Right cardiac atrium (tissue), 5 donors: ENCODE measurements at regions not wholly inside any gene's neighbourhood (a gene's known extent, or its start where the extent isn't known, plus 50 kb on each side); places are given as distances from the start of the nearest gene placed in this dataset.

Experiments
- ATAC-seq, 2 donors: fragments of 200-7000 bp; cut with Tn5 transposase; one replicate each; pipeline versions ENCODE4 v1.8.0 to v1.9.1; 2020; ENCODE audit warnings: moderate library complexity in 2 of 2, mild to moderate bottlenecking in 1 of 2
- DNase-seq, 3 donors: peaks; one replicate each; pipeline ENCODE4 v3.0.0-alpha.2; 2020
- H3K27ac ChIP-seq: one replicate; pipeline ENCODE4 v1.5.1; 2013; ENCODE audit warnings: mild to moderate bottlenecking, low read length, control low read depth, moderate library complexity
- H3K27me3 ChIP-seq: one replicate; pipeline ENCODE4 v1.6.1; 2013; ENCODE audit not compliant: control insufficient read depth, insufficient read depth
- H3K4me1 ChIP-seq: one replicate; pipeline ENCODE4 v1.6.1; 2013; ENCODE audit warnings: low read length; ENCODE audit not compliant: control insufficient read depth, insufficient read depth
- H3K4me3 ChIP-seq: one replicate; pipeline ENCODE4 v1.5.1; 2013; ENCODE audit warnings: low read length, control low read depth
- H3K9me3 ChIP-seq: one replicate; pipeline ENCODE4 v1.6.1; 2013; ENCODE audit warnings: low read length; ENCODE audit not compliant: control insufficient read depth
- WGBS: extraction: QIAGEN DNeasy Blood & Tissue Kit; methylation state at CpG from one replicate; pipeline ENCODE4 v1.1.7; 2013; 5-methylcytosine and 5-hydroxymethylcytosine counted together
- intact Hi-C, 4 donors: fragments of 100-400 bp; cut with DNase I; formaldehyde crosslinking; loops; one replicate each; pipeline versions ENCODE4 v1.11.0 to v1.14.0; 2022 to 2023
- donor health status: healthy with polysubstance abuse.
- donor health status: DM: no; HTN: yes; CAD: no.
- donor health status: DM: no; HTN: no; CAD: no.
- donor health status: DM: no; HTN: yes; CAD: no; lungs with severe emphysema.
- donor health status: DM: yes; HTN: yes; CAD: no.

- no peak overlapping the region for H3K4me3 ChIP-seq
- H3K9me3 ChIP-seq: no peaks in the 10 kb centered on the region
- no peaks in the 10 kb centered on the region for H3K27me3 ChIP-seq
- ATAC-seq (no peak), DNase-seq (no peak)
- 74% methylated on average over 1 of the region's 1 CpG for WGBS
- no peak overlapping the region for H3K27ac ChIP-seq
- intact Hi-C loops: no loop called here
- H3K4me1 ChIP-seq: no peaks in the 10 kb centered on the region
Observed at GRCh38 chr1:233435622-233436021, 108.1 kb downstream of the MAP3K21 start.

GRCh38 chr1:233439721-233440120 is 112.2 kb downstream of the MAP3K21 start:
- ATAC-seq (no peak), DNase-seq (no peak)
- Histone ChIP-seq H3K9me3 (no peaks in the 10 kb centered on the region), H3K4me1 (no peaks in the 10 kb centered on the region), H3K4me3 (no peak overlapping the region), H3K27me3 (no peaks in the 10 kb centered on the region), H3K27ac (no peak overlapping the region)
- intact Hi-C loops: loop anchor here in 2 of 4 donors (5.0 to 10.0 kb wide), 4 partner anchors 353 to 628 kb away; no protein-coding TSS in a partner anchor
- WGBS: 59% methylated on average over 3 of the region's 3 CpGs

DNA sequence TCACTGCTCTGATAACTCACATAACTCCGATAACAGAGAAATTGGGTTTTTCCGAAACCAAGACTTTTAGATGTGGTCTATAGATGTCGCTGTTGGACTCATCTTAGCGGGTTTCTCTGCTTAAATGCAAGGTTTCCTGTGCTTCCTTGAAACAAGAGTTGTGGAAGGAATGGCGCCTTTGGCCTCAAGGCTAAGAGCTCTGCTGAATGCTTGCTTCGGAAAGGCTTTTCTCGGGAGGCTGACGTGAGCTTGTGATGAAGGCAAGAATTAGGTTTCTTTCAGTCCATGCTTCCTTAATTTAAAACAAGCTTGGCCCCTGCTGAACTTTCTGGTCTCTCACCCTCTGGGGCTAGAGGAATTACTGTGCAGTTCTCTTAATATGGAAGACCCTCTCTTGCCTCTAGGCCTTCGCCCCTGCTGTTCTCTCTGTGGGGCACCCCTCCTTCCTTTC is 113.5 kb downstream of the MAP3K21 start:
- Histone ChIP-seq H3K27ac (no peak overlapping the region), H3K4me1 (no peaks in the 10 kb centered on the region), H3K27me3 (no peaks in the 10 kb centered on the region), H3K4me3 (no peak overlapping the region), H3K9me3 (no peaks in the 10 kb centered on the region)
- DNase-seq: no peak
- intact Hi-C loops: loop anchor here in 2 of 4 donors (5.0 to 10.0 kb wide), 4 partner anchors 351 to 626 kb away; no protein-coding TSS in a partner anchor
- peak; percentile 54 to 56 for ATAC-seq
- WGBS: 13% methylated on average over 9 of the region's 9 CpGs

- intact Hi-C loops: loop anchor here in 2 of 4 donors (5.0 to 10.0 kb wide), 4 partner anchors 350 to 625 kb away; no protein-coding TSS in a partner anchor
- Histone ChIP-seq H3K4me1 (no peaks in the 10 kb centered on the region), H3K4me3 (no peak overlapping the region), H3K27ac (no peak overlapping the region), H3K27me3 (no peaks in the 10 kb centered on the region), H3K9me3 (no peaks in the 10 kb centered on the region)
- 39% methylated on average over 8 of the region's 8 CpGs for WGBS
- DNase-seq (no peak), ATAC-seq (no peak)
Observed at GRCh38 chr1:233442026-233442780, 114.7 kb downstream of the MAP3K21 start.

DNA sequence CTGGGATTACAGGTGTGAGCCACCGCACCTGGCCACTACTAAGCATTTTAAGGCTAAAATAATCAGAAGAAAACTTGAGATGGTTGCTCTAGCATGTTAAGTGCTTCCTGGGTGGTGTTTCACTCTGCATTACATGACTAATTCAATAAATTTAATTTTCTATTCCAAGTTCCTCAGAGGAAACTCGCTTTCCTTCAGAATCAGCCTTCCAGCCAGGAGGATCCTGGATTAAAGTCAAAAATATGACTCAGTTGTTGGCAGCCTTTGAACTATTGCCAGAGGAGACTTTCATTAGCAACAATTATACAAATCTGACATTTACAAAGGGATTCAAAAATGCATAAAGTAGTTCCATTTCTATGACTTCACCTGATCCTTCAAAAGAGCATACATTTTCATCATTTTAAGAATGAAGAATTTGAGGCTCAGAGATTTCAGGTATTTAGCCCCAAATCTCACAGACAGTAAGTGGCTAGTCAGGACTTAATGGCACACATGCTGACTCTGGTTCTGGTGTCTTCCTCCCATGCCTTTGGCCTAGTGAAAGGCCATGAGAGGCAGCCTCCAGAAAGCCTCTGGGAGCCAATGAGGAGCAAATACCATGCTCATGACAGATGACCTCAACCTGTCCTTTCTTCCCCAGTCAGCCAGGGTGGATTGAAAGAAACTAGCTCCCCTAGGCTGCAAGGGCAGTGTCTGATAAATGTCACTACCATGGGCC is 115.7 kb downstream of the MAP3K21 start:
- H3K4me1 ChIP-seq: no peaks in the 10 kb centered on the region
- no peak overlapping the region for H3K4me3 ChIP-seq
- DNase-seq (no peak), ATAC-seq (no peak)
- H3K27me3 ChIP-seq: no peaks in the 10 kb centered on the region
- no peak overlapping the region for H3K27ac ChIP-seq
- intact Hi-C loops: loop anchor here in 2 of 4 donors (5.0 to 10.0 kb wide), 4 partner anchors 349 to 624 kb away; no protein-coding TSS in a partner anchor
- WGBS: 49% methylated on average over 2 of the region's 2 CpGs
- H3K9me3 ChIP-seq: no peaks in the 10 kb centered on the region

GRCh38 chr1:233444484-233444883 is 117.0 kb downstream of the MAP3K21 start:
- intact Hi-C loops: loop anchor here in 2 of 4 donors (5.0 to 10.0 kb wide), 4 partner anchors 348 to 623 kb away; no protein-coding TSS in a partner anchor
- Histone ChIP-seq H3K9me3 (no peaks in the 10 kb centered on the region), H3K27ac (no peak overlapping the region), H3K4me3 (no peak overlapping the region), H3K27me3 (no peaks in the 10 kb centered on the region), H3K4me1 (no peaks in the 10 kb centered on the region)
- no peak for ATAC-seq
- DNase-seq: no peak
- WGBS: 85% methylated on average over 3 of the region's 3 CpGs

DNA sequence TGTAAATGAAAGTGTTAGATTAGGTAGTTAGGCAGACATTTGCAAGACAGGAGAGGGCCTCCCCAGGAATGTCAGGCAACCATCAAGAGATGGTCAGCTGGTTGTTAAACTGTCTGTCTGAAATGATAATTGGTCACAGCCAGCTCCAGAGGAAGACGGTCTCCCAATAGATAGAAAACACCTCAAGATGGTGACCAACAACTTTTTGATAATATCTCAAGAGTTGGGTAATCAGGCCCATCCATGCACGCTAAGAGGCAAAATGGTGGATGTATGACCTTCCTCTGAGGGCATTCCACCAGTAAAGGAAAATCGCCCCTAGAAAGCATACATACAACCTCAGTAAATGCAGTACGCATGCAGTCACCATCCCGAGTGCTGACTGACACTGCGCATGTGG is 118.2 kb downstream of the MAP3K21 start:
- intact Hi-C loops: loop anchor here in 1 of 4 donors (10.0 kb wide), 2 partner anchors 349 to 619 kb away; no protein-coding TSS in a partner anchor
- no peak for ATAC-seq
- DNase-seq: no peak

DNA sequence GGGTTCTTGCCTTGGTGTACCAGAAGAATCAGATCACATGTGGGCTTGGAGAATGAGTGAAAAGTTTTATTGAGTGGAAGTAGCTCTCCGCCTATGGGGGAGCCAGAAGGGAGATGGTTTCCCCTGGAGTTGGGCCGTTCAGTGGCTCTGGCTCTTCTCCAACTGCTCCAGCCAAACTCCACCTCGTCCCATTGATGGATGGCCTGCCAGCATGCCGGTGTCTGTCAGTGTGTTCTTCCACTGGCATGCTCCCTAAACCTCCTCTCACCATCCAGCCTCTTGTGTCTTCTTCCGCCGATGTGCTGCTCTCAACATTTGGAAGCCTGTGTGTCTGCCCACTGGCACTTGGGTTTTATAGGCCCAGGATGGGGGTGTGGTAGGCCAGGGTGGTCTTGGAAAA is 119.4 kb downstream of the MAP3K21 start:
- Histone ChIP-seq H3K27ac (no peak overlapping the region), H3K4me3 (no peak overlapping the region), H3K4me1 (no peaks in the 10 kb centered on the region), H3K9me3 (no peaks in the 10 kb centered on the region), H3K27me3 (no peaks in the 10 kb centered on the region)
- ATAC-seq (peak in 1 of 2 donors; percentile 26), DNase-seq (no peak)
- 63% methylated on average over 6 of the region's 6 CpGs for WGBS
- intact Hi-C loops: loop anchor here in 1 of 4 donors (10.0 kb wide), 2 partner anchors 348 to 618 kb away; no protein-coding TSS in a partner anchor

More for the DNA sequence above, 118.2 kb downstream of the MAP3K21 start:
- WGBS: 96% methylated on average over 6 of the region's 6 CpGs
- Histone ChIP-seq H3K9me3 (no peaks in the 10 kb centered on the region), H3K4me3 (no peak overlapping the region), H3K27ac (no peak overlapping the region), H3K27me3 (no peaks in the 10 kb centered on the region), H3K4me1 (no peaks in the 10 kb centered on the region)

GRCh38 chr1:233448109-233448689 is 120.7 kb downstream of the MAP3K21 start:
- 40% methylated on average over 4 of the region's 4 CpGs for WGBS
- Histone ChIP-seq H3K27ac (no peak overlapping the region), H3K4me1 (no peaks in the 10 kb centered on the region), H3K27me3 (no peaks in the 10 kb centered on the region), H3K4me3 (no peak overlapping the region), H3K9me3 (no peaks in the 10 kb centered on the region)
- no peak for ATAC-seq
- intact Hi-C loops: loop anchor here in 1 of 4 donors (10.0 kb wide), 2 partner anchors 347 to 617 kb away; no protein-coding TSS in a partner anchor
- DNase-seq: peak in 2 of 3 donors; percentile 46 to 57

GRCh38 chr1:233452724-233453123 is 125.2 kb downstream of the MAP3K21 start:
- intact Hi-C loops: no loop called here
- Histone ChIP-seq H3K27ac (no peak overlapping the region), H3K9me3 (no peaks in the 10 kb centered on the region), H3K27me3 (no peaks in the 10 kb centered on the region), H3K4me3 (no peak overlapping the region), H3K4me1 (no peaks in the 10 kb centered on the region)
- DNase-seq: no peak
- WGBS: 49% methylated on average over 1 of the region's 1 CpG
- no peak for ATAC-seq
